ENCODE measurements at regions not wholly inside any gene's neighbourhood (a gene's known extent, or its start where the extent isn't known, plus 50 kb on each side); places are given as distances from the start of the nearest gene placed in this dataset.

- H3K4me3 ChIP-seq (replicated peaks; ENCODE audit: insufficient read depth, low read length) = no peak overlapping the region
- no peak for DNase-seq (ENCODE audit: low read depth in 1 of 2, low spot score in 1 of 2)
- TF ChIP-seq SPI1 (IDR thresholded peaks at IDR 0.05; ENCODE audit: borderline replicate concordance, low read depth) (no peak), POLR2AphosphoS5 (IDR thresholded peaks at IDR 0.05; ENCODE audit: low read depth) (no peak), REST (IDR thresholded peaks at IDR 0.05; ENCODE audit: insufficient replicate concordance, low read depth) (no peak), GABPA (IDR thresholded peaks at IDR 0.05; ENCODE audit: low read depth) (no peak)
- TF ChIP-seq, protein P1, sequence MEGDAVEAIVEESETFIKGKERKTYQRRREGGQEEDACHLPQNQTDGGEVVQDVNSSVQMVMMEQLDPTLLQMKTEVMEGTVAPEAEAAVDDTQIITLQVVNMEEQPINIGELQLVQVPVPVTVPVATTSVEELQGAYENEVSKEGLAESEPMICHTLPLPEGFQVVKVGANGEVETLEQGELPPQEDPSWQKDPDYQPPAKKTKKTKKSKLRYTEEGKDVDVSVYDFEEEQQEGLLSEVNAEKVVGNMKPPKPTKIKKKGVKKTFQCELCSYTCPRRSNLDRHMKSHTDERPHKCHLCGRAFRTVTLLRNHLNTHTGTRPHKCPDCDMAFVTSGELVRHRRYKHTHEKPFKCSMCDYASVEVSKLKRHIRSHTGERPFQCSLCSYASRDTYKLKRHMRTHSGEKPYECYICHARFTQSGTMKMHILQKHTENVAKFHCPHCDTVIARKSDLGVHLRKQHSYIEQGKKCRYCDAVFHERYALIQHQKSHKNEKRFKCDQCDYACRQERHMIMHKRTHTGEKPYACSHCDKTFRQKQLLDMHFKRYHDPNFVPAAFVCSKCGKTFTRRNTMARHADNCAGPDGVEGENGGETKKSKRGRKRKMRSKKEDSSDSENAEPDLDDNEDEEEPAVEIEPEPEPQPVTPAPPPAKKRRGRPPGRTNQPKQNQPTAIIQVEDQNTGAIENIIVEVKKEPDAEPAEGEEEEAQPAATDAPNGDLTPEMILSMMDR (IDR thresholded peaks at IDR 0.05; ENCODE audit: insufficient read depth, low read length) = no peak
- no peak overlapping the region for H3K27ac ChIP-seq (replicated peaks)
- H3K27me3 ChIP-seq (ENCODE audit: insufficient read depth, poor library complexity, severe bottlenecking) = no peaks in the 10 kb centered on the region
Observed at GRCh38 chr16:86343027-86343795, 167.1 kb upstream of the FOXF1 start.

- no peak overlapping the region for H3K27ac ChIP-seq (replicated peaks)
- no peak overlapping the region for H3K4me3 ChIP-seq (replicated peaks; ENCODE audit: insufficient read depth, low read length)
- no peaks in the 10 kb centered on the region for H3K27me3 ChIP-seq (ENCODE audit: insufficient read depth, poor library complexity, severe bottlenecking)
- TF ChIP-seq, protein P1 (IDR thresholded peaks at IDR 0.05; ENCODE audit: insufficient read depth, low read length) = no peak
- no peak for TF ChIP-seq GABPA (IDR thresholded peaks at IDR 0.05; ENCODE audit: low read depth)
- DNase-seq (ENCODE audit: low read depth in 1 of 2, low spot score in 1 of 2) = no peak
Observed at GRCh38 chr16:86343796-86344585, 166.3 kb upstream of the FOXF1 start.

DNA sequence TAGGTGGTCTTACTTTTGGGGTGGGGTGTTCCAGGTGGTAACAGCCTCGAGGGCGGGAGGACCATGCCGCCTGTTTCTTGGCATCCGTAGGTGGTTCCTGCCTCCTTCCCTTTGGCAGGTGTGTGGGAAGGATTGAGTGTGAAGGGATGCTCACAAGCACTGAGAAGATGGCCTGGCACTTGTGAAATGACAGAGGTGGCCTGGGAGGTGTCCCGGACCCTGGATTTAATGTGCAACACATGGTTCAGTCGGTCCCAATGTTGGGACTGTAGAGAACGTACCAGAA, 165.8 kb upstream of the FOXF1 start:
- Histone ChIP-seq H3K27ac (replicated peaks) (no peak overlapping the region), H3K27me3 (ENCODE audit: insufficient read depth, poor library complexity, severe bottlenecking) (no peaks in the 10 kb centered on the region), H3K4me3 (replicated peaks; ENCODE audit: insufficient read depth, low read length) (no peak overlapping the region)
- TF ChIP-seq, protein P1 (IDR thresholded peaks at IDR 0.05; ENCODE audit: insufficient read depth, low read length) = no peak
- TF ChIP-seq SPI1 (IDR thresholded peaks at IDR 0.05; ENCODE audit: borderline replicate concordance, low read depth) (no peak), POLR2AphosphoS5 (IDR thresholded peaks at IDR 0.05; ENCODE audit: low read depth) (no peak), REST (IDR thresholded peaks at IDR 0.05; ENCODE audit: insufficient replicate concordance, low read depth) (no peak), GABPA (IDR thresholded peaks at IDR 0.05; ENCODE audit: low read depth) (no peak)
- DNase-seq (ENCODE audit: low read depth in 1 of 2, low spot score in 1 of 2) = no peak

Measured in HL-60 (cell line).